Panc1 (cell line): ENCODE measurements at regions not wholly inside any gene's neighbourhood (a gene's known extent, or its start where the extent isn't known, plus 50 kb on each side); places are given as distances from the start of the nearest gene placed in this dataset.

Experiments used
- ATAC-seq: fragments of 200-7000 bp; cut with Tn5 transposase; 2 replicates; pipeline ENCODE4 v1.9.1; 2020; ENCODE audit warnings: mild to moderate bottlenecking, moderate library complexity
- BruUV-seq: library from RNA; stranded (reverse); fragments of 400-500 nt; replicated peaks from 2 replicates; lab custom pipeline; 2021; lab: Mats Ljungman, UMichigan
- CTCF ChIA-PET: fragments of 300-600 bp; sonication (Branson Sonifier 250); formaldehyde crosslinking; loops from one replicate; lab custom pipeline; 2022; ENCODE audit warnings: antibody characterized with exemption; lab: Charles Lee
- POLR2A ChIA-PET: fragments of 300-600 bp; sonication (Branson Sonifier 250); formaldehyde crosslinking; loops from one replicate; lab custom pipeline; 2022; ENCODE audit warnings: antibody characterized with exemption; lab: Charles Lee
- DNase-seq: peaks from one replicate; pipeline ENCODE4 v3.0.0-alpha.2; 2010; ENCODE audit warnings: low read depth, low spot score
- H3K27ac ChIP-seq: 2 replicates; pipeline ENCODE4 v1.5.1; 2011; ENCODE audit warnings: mild to moderate bottlenecking, low read length, inconsistent platforms
- H3K27me3 ChIP-seq: fragments of 200-500 bp; sonication (Bioruptor generic); 2 replicates; pipeline ENCODE4 v1.6.0; 2014; ENCODE audit warnings: low read length, inconsistent platforms; ENCODE audit not compliant: control insufficient read depth, insufficient read depth
- H3K36me3 ChIP-seq: fragments of 200-500 bp; sonication (Bioruptor generic); 2 replicates; pipeline ENCODE4 v1.5.1; 2014; ENCODE audit warnings: inconsistent platforms, mild to moderate bottlenecking, low read length, moderate library complexity; ENCODE audit not compliant: control insufficient read depth, insufficient read depth
- H3K4me1 ChIP-seq: 2 replicates; pipeline ENCODE4 v1.5.1; 2011; ENCODE audit warnings: inconsistent platforms, mild to moderate bottlenecking, low read length, moderate library complexity; ENCODE audit not compliant: control insufficient read depth, insufficient read depth
- H3K4me3 ChIP-seq, 2 experiments: 2 replicates each; pipeline ENCODE4 v1.5.1; 2011 to 2012; ENCODE audit warnings: low read depth in 2 of 2, low read length in 2 of 2, mild to moderate bottlenecking in 2 of 2, inconsistent platforms in 1 of 2, moderate library complexity in 1 of 2
- H3K9me3 ChIP-seq: fragments of 200-500 bp; sonication (Bioruptor generic); 2 replicates; pipeline ENCODE4 v1.5.1; 2014; ENCODE audit warnings: low read depth, mild to moderate bottlenecking, inconsistent platforms, low read length, moderate library complexity; ENCODE audit not compliant: control insufficient read depth, insufficient read depth
- CTCF ChIP-seq: fragments of 450-650 bp; IDR thresholded peaks from 2 replicates; pipeline ENCODE4 v1.5.1; 2017; ENCODE audit warnings: mild to moderate bottlenecking
- POLR2AphosphoS5 ChIP-seq: IDR thresholded peaks from 2 replicates; pipeline ENCODE4 v1.6.1; 2012; ENCODE audit warnings: mild to moderate bottlenecking, low read depth, low read length, moderate library complexity
- REST ChIP-seq, 2 experiments: IDR thresholded peaks; 2 replicates each; pipeline ENCODE4 v1.6.1; 2011 to 2012; ENCODE audit warnings: low read depth in 2 of 2, control low read depth in 1 of 2, low read length in 1 of 2, mild to moderate bottlenecking in 1 of 2, moderate library complexity in 1 of 2; ENCODE audit not compliant: insufficient read depth in 1 of 2
- SIN3A ChIP-seq: IDR thresholded peaks from 2 replicates; pipeline ENCODE4 v1.6.1; 2012; ENCODE audit warnings: low read depth, mild to moderate bottlenecking, low read length, moderate library complexity, borderline replicate concordance; ENCODE audit not compliant: insufficient read depth
- TCF7L2 ChIP-seq: IDR thresholded peaks from 2 replicates; pipeline ENCODE4 v1.6.1; 2011; ENCODE audit warnings: mild to moderate bottlenecking, low read depth, low read length, inconsistent platforms
- in situ Hi-C: cut with HindIII; loops from 2 replicates; pipeline ENCODE4 v1.10.0; 2016; ENCODE audit warnings: low sequenced_read_pairs, low pct_unique_long_range_greater_than_20kb
- intact Hi-C: fragments of 100-400 bp; cut with micrococcal nuclease; formaldehyde crosslinking; loops from one replicate; pipeline ENCODE4 v1.10.0; 2022; ENCODE audit not compliant: unreplicated experiment

- in situ Hi-C loops, result no loop called here
- Histone ChIP-seq H3K36me3 (no peaks in the 10 kb centered on the region), H3K4me3 (no peak overlapping the region), H3K4me1 (no peaks in the 10 kb centered on the region), H3K27ac (no peak overlapping the region), H3K9me3 (no peaks in the 10 kb centered on the region), H3K27me3 (no peaks in the 10 kb centered on the region)
- intact Hi-C loops, result no loop called here
- ChIA-PET CTCF (no interaction called here), POLR2A (no interaction called here)
- ATAC-seq (no peak), DNase-seq (no peak)
- TF ChIP-seq SIN3A (no peak), TCF7L2 (no peak), POLR2AphosphoS5 (no peak), CTCF (no peak), REST (IDR thresholded peaks at IDR 0.05; ENCODE audit: insufficient read depth in 1 of 2, low read depth in 2 of 2, low read length in 1 of 2) (no peak)
- no TSS peak for BruUV-seq
These were observed 140.1 kb upstream of the TSPAN8 start for GRCh38 chr12:71297930-71298329.

GRCh38 chr12:71295953-71296352 lies 138.2 kb upstream of the TSPAN8 start:
- no TSS peak for BruUV-seq

More at GRCh38 chr12:71295953-71296352, 138.2 kb upstream of the TSPAN8 start:
- TF ChIP-seq SIN3A, result no peak
- TF ChIP-seq REST (IDR thresholded peaks at IDR 0.05; ENCODE audit: insufficient read depth in 1 of 2, low read depth in 2 of 2, low read length in 1 of 2), result no peak
- TF ChIP-seq TCF7L2, result no peak
- TF ChIP-seq CTCF, result no peak
- no peak for TF ChIP-seq POLR2AphosphoS5
- Histone ChIP-seq H3K4me1 (no peaks in the 10 kb centered on the region), H3K36me3 (no peaks in the 10 kb centered on the region), H3K9me3 (no peaks in the 10 kb centered on the region), H3K27me3 (no peaks in the 10 kb centered on the region), H3K4me3 (no peak overlapping the region), H3K27ac (no peak overlapping the region)
- no peak for ATAC-seq
- DNase-seq, result no peak
- in situ Hi-C loops, result no loop called here
- POLR2A ChIA-PET, result no interaction called here
- intact Hi-C loops, result no loop called here
- CTCF ChIA-PET, result no interaction called here
